T-helper 1 cell treated with Interleukin-12 subunit alpha and Interleukin-12 subunit beta and Interleukin-4 antibody, amounts not matched to agents 30 ng/mL and 1 ng/mL, for 36 hours (primary cell): ENCODE measurements at regions not wholly inside any gene's neighbourhood (a gene's known extent, or its start where the extent isn't known, plus 50 kb on each side); places are given as distances from the start of the nearest gene placed in this dataset.

Source experiments
- intact Hi-C: fragments of 100-400 bp; cut with micrococcal nuclease; formaldehyde crosslinking; loops from one replicate; pipeline ENCODE4 v1.15.1; 2024

DNA sequence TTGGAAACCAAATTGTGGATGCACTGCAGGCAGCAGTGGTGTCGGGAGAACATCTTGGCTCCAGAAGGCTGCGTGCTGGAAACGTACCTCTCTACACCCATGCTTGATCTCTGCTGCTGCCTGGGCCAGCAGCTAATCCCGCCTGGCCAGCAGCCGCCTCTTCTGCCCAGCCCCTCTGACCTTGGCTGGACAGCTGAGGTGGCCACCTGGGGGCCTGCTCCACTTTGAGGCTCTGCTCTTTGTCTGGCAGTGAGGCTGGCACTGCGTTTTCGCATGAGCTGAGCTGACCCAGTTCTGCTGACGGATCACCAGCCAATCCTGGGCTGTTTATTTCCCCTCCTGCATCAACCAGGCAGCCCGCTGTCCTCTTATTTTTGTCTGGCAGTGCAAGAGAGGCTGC, 154.9 kb downstream of the TENT4A start:
- intact Hi-C loops: no loop called here

DNA sequence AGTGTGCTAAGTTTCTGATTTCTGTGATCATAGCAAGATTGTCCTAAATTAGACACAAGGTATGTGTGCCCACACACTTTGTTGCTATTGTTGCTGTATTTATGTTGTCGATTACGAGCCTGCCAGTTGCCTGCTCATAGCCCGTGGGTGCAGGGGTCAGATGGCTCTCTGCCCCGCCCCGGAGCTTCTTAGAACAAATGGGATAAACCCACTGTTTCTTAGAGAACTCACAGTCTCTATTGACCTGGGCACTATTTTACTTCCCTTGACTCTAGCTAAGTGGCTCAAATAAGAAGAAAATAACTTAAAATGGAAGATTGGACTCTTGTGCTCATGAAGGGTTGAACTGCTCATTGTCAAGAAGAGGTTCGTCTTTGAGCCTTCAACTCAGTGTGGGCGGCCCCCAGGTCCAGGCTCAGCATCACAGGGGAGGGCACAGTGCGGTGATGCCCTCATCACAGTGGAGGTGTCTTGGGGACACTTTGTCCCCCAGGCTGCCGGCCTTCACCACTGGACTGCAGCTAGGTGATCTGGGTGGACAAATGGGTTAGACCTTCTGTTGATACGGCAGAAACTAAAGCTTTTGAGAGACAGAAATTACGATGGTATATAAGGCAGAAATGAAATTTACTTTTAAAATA, 155.5 kb downstream of the TENT4A start:
- intact Hi-C loops: no loop called here

DNA sequence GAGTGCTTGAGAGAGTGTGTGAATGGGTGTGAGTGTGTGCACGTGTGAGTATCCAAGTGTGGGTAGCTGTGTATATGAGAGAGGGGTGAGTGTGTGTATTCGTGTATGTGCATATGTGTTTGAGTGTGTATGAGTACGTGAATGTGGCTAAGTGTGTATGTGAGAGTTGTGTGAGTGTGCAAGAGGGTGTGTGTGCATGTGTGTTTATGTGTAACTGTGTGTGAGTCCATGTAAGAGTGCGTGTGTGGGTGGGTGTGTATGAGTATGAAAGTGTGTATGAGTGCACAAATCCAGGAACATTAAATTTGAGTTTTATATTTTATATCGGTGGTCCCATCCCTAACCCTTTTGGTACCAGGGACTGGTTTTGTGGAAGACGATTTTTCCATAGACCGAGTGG, 156.4 kb downstream of the TENT4A start:
- intact Hi-C loops: no loop called here

DNA sequence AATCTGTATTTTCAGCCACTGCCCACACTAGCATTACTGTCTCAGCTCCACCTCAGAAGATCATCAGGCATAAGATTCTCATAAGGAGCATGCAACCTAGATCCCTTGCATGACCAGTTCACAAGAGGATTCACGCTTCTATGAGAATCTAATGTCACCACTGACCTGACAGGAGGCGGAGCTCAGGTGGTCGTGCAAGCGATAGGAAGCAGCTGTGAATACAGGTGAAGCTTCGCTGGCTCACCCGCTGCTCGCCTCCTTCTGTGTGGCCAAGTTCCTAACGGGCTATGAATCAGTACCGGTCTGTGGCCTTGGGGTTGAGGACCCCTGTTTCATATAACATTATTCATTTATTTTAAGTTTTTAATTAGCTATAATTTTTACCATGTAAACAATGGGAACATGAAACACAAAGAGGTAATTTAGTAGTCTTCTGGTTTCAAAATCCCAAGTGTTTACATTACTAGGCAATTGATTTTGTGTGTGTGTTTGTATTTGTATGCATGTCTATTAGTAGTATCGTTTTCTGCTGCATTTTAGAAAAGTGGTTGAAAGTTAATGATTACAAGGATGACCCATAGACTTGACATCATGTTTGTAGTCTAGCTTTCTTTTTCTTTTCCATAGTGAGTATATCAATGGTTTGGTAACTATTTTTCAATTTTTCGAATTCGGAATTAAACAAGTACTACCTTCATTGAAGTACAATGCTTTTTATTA, 159.4 kb downstream of the TENT4A start:
- intact Hi-C loops: no loop called here

DNA sequence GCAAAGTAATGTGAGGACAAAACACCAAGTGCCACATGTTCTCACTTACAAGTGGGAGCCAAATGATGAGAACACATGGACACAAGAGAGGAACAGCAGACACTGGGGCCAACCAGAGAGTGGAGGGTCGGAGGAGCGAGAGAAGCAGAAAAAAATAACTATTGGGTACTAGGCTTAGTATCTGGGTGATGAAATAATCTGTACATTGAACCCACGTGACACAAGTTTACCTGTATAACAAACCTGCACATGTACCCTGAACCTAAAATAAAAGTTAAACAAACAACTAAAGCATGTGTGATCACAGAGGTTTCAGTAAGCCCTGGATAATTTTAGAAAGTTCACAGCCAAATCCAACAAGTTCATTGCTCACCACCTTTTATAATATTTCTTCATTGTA, 160.1 kb downstream of the TENT4A start:
- intact Hi-C loops: no loop called here

DNA sequence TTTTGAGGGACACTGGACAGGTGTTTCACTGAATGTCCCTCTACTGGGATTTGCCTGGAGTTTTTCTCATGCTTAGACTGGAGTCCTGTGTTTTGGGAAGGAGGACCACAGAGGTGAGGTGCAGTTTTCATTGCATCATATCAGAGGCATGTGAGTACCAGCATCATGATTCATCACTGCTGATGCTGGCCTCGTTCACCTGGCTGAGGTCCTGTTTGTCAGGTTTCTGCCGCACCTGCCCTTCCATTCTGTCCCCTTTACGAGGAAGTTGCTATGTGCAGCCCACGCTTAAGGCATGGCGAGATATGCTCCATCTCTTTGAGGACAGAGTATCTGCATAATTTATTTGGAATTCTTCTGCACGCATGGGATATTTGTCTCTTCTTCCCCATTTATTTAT, 162.1 kb downstream of the TENT4A start:
- intact Hi-C loops: no loop called here

GRCh38 chr5:6877986-6878828, 165.0 kb downstream of the TENT4A start:
- intact Hi-C loops: no loop called here

DNA sequence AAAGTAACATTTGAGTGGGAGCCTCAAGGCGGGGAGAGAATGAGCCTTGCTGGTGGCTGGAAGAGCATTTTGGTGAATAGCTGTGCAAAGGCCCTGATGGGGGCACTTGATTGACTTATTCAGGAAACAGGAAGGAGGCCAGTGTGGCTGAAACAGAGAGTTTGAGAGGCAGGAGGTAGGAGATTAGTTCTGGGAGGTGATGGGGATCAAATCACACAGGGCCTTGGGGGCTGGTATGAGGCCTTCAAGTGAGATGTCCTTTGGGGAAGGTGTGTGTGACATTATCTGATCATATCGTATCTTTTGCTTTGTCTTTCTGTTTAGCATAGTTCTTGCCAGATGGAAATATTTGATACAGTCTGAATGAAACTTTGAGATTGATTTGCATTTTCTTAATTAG, 172.3 kb downstream of the TENT4A start:
- intact Hi-C loops: no loop called here

DNA sequence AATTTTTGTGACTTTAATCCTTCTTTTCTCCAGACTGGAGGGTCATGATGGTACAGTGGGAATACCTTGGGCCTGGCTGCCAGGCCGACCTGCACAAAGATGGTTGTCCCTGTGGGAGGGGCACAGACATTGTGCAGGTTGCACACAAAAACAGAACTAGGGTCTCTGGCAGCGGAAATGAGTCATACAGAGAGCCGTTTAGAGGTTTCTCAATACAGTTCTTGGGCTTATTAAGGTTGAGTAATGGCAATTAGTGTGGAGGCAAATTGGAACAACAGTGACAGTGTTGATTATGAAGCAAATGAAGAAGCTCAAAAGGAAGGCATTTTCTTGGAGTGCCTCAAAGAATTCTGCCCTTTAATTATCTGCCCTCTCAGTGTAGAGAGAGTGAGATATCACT, 173.6 kb downstream of the TENT4A start:
- intact Hi-C loops: no loop called here

GRCh38 chr5:6889030-6889429, 175.8 kb downstream of the TENT4A start:
- intact Hi-C loops: no loop called here

- intact Hi-C loops: no loop called here
Measured at GRCh38 chr5:6899221-6899620, 186.0 kb downstream of the TENT4A start.

DNA sequence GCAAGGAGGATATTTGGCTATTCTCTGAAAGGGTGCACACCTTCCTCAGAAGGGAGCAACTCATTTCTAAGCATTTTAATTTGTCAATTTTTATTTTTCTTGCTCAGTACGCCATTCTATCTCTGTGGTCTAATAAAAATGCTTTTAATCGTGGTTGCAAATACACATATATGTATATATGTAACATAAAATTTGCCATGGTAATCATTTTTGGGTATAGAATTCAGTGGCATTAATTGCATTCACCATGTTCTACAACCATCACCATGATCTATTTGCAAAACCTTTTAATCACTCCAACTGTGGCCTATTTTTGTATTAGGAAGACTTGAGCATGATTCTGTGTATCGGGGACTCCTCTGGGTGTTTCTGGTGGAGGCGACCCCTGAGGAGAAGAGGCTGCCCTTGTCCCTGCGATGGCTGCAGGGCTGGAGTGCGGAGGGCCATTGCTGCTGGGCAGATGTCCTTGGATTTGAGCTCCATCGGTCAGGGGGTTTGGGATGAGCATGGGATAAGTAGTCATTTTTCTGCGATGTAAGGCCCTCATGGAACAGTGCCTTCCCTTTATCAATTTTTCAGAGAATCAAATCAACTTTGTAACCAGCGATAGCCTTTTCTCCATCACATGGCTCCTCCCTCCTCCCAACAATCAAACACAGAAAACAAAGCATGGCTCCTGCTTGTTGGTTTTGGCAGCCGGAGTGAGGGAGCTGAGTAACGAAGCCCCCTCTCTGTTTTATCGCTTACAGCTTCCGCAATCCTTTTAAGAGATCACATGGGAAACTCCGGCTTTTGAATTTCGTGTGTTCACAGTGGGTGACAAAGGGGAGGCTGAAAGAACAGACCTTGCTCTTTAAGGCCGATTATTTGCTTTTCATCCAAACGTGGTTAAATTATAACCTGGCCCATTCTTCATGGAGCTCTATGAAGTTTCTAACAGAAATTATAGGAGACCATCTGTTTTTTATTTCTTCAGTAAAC, 187.3 kb downstream of the TENT4A start:
- intact Hi-C loops: no loop called here

DNA sequence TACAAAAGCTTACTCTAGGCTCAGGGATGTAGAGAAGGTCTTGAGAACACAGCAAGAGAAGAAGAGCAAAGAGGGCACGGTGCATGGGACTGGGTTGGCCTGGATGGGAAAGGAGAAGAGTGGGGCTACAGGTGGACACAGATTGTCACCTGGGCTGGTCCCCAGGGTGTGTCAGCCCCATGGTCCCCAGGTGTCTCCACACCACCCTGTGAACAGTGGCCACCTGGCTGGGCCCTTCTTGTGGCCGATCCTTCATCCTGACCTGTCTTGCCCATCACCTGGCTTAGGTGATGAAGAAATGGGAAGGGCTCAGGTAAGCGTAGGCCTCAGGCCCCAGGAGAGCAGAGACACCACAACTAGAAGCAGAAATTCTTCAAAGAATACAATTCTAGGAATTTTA, 188.9 kb downstream of the TENT4A start:
- intact Hi-C loops: no loop called here

GRCh38 chr5:6902597-6902996, 189.4 kb downstream of the TENT4A start:
- intact Hi-C loops: no loop called here

DNA sequence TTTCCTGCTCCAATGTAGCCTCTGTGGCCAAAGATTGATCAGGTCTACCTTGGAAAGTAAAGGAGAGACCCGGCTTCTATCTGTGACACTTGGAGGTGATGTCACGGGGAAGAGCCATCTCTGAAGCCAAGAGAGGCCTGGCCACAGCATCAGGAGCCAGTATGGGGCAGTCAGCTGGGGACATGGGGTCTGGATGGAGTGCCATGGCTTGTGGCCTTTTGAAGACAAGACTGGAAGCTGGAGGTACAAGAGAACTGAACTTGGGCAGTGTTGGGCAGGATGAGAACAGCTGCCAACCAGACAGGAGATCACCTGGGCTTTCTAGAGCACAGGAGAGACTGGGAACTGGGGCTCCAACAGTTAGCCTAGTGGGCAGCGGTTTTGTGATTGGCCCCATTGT, 190.7 kb downstream of the TENT4A start:
- intact Hi-C loops: no loop called here

DNA sequence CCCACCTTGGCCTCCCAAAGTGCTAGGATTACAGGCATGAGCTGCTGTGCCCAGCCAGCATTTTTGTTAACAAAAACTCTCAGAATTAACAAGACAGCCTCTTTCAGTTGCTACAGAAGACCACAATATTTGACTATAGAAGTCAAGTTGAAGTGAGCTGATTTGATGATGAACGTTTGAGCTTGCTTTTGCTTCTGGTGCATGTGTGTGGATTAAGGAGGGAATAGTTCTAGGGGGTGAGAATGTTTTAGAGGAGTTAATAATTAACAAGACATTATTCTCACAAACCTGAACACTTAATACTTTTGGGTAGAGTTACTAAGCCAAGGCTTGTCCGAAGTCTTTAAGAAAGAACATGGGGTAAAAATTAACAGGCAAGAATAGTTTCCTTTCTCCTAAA, 191.6 kb downstream of the TENT4A start:
- intact Hi-C loops: no loop called here

- intact Hi-C loops: no loop called here
Measured at GRCh38 chr5:6905423-6905822, 192.2 kb downstream of the TENT4A start.

DNA sequence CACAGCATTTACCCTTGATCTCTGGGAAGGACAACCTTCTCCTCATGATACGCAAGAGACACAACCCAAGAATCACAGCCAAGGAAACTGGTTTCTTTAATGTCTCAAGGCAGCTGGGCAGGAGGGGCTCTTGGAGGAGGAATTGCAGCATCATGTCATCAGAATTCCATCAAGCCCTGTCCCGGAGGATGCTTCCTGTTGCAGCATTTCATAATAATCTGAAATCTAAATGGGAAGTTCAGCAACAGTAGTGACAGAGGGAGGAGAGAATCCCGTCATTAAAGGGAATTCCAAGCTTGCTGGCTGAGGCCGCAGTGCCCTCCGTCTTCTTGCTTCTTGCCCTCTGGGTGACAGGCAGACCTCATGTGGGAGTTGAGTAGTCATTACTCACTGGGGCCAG, 192.7 kb downstream of the TENT4A start:
- intact Hi-C loops: no loop called here

GRCh38 chr5:6907320-6907918, 194.2 kb downstream of the TENT4A start:
- intact Hi-C loops: no loop called here

DNA sequence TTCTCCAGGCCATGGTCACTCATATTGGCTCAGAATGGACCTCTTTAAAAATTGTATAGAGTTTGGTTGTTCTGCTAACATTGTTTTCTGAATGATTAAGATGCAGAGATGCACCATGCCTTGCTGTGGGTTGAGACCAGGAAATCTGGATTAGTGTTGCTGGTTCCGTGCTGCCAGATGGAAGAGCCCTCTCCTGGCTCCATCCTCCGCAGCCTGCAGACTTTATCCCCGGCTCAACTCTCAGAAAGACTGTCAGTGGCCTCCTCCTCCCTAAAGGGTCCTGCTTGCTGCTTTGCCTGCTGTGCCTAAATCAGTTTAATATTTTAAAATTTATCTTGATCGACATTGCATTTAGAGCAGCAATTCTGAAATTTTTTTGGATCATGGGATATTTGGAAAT, 196.7 kb downstream of the TENT4A start:
- intact Hi-C loops: no loop called here

- intact Hi-C loops: no loop called here
Measured at GRCh38 chr5:6910950-6911349, 197.7 kb downstream of the TENT4A start.
